ENCODE measurements at regions not wholly inside any gene's neighbourhood (a gene's known extent, or its start where the extent isn't known, plus 50 kb on each side); places are given as distances from the start of the nearest gene placed in this dataset.
"Not testable (repeated sequence)": the region's sequence is repeated elsewhere in the genome, so short reads cannot be mapped to it uniquely, and the experiment has no call there.

- no peak for DNase-seq (ENCODE audit: low read depth in 2 of 3, low spot score in 2 of 3)
Observed at GRCh38 chr3:3346556-3346955, 167.1 kb upstream of the CRBN start.

- DNase-seq (ENCODE audit: low read depth in 2 of 3, low spot score in 2 of 3), result no peak
Observed at GRCh38 chr3:3342141-3342540, 162.7 kb upstream of the CRBN start.

GRCh38 chr3:3340965-3341895 lies 161.7 kb upstream of the CRBN start:
- no peak for DNase-seq (ENCODE audit: low read depth in 2 of 3, low spot score in 2 of 3)

GRCh38 chr3:3340526-3340925 lies 161.0 kb upstream of the CRBN start:
- DNase-seq (ENCODE audit: low read depth in 2 of 3, low spot score in 2 of 3), result no peak

- DNase-seq (ENCODE audit: low read depth in 2 of 3, low spot score in 2 of 3), result no peak
Observed at GRCh38 chr3:3335903-3336302, 156.4 kb upstream of the CRBN start.

GRCh38 chr3:3334491-3334890 lies 155.0 kb upstream of the CRBN start:
- no peak for DNase-seq (ENCODE audit: low read depth in 2 of 3, low spot score in 2 of 3)

GRCh38 chr3:3333571-3333970 lies 154.1 kb upstream of the CRBN start:
- DNase-seq (ENCODE audit: low read depth in 2 of 3, low spot score in 2 of 3), result no peak

GRCh38 chr3:3316521-3316920 lies 137.0 kb upstream of the CRBN start:
- DNase-seq (ENCODE audit: low read depth in 2 of 3, low spot score in 2 of 3), result peak in 1 of 3 donors; percentile 69

- no peak for DNase-seq (ENCODE audit: low read depth in 2 of 3, low spot score in 2 of 3)
Observed at GRCh38 chr3:3315846-3316245, 136.4 kb upstream of the CRBN start.

GRCh38 chr3:3309887-3310286 lies 130.4 kb upstream of the CRBN start:
- DNase-seq (ENCODE audit: low read depth in 2 of 3, low spot score in 2 of 3), result peak in 1 of 3 donors; percentile 42

- no peak for DNase-seq (ENCODE audit: low read depth in 2 of 3, low spot score in 2 of 3)
Observed at GRCh38 chr3:3308809-3309208, 129.3 kb upstream of the CRBN start.

- peak in 2 of 3 donors; percentile 87 to 97 for DNase-seq (ENCODE audit: low read depth in 2 of 3, low spot score in 2 of 3)
Observed at GRCh38 chr3:3307491-3307890, 128.0 kb upstream of the CRBN start.

GRCh38 chr3:3305841-3306240 lies 126.3 kb upstream of the CRBN start:
- DNase-seq (ENCODE audit: low read depth in 2 of 3, low spot score in 2 of 3), result no peak

GRCh38 chr3:3305084-3305483 lies 125.6 kb upstream of the CRBN start:
- peak in 2 of 3 donors; percentile 52 to 69 for DNase-seq (ENCODE audit: low read depth in 2 of 3, low spot score in 2 of 3)

GRCh38 chr3:3303636-3304035 lies 124.1 kb upstream of the CRBN start:
- no peak for DNase-seq (ENCODE audit: low read depth in 2 of 3, low spot score in 2 of 3)

GRCh38 chr3:3302964-3303363 lies 123.5 kb upstream of the CRBN start:
- no peak for DNase-seq (ENCODE audit: low read depth in 2 of 3, low spot score in 2 of 3)

- peak in 1 of 3 donors; percentile 78 for DNase-seq (ENCODE audit: low read depth in 2 of 3, low spot score in 2 of 3)
Observed at GRCh38 chr3:3301476-3301875, 122.0 kb upstream of the CRBN start.

GRCh38 chr3:3296979-3297381 lies 117.5 kb upstream of the CRBN start:
- DNase-seq (ENCODE audit: low read depth in 2 of 3, low spot score in 2 of 3), result peak in 1 of 3 donors; percentile 35

- no peak for DNase-seq (ENCODE audit: low read depth in 2 of 3, low spot score in 2 of 3)
Observed at GRCh38 chr3:3295586-3295985, 116.1 kb upstream of the CRBN start.

GRCh38 chr3:3291756-3292283 lies 112.3 kb upstream of the CRBN start:
- DNase-seq (ENCODE audit: low read depth in 2 of 3, low spot score in 2 of 3), result not testable (repeated sequence)

GRCh38 chr3:3288255-3288654 lies 108.8 kb upstream of the CRBN start:
- no peak for DNase-seq (ENCODE audit: low read depth in 2 of 3, low spot score in 2 of 3)

GRCh38 chr3:3286014-3286413 lies 106.5 kb upstream of the CRBN start:
- no peak for DNase-seq (ENCODE audit: low read depth in 2 of 3, low spot score in 2 of 3)

Measured in hematopoietic multipotent progenitor cell (in vitro differentiated cells).